GM12878 (cell line): ENCODE measurements at regions not wholly inside any gene's neighbourhood (a gene's known extent, or its start where the extent isn't known, plus 50 kb on each side); places are given as distances from the start of the nearest gene placed in this dataset.

Source experiments
- ATAC-seq: fragments of 200-7000 bp; cut with Tn5 transposase; 3 replicates; pipeline ENCODE4 v1.9.1; 2020; ENCODE audit warnings: mild to moderate bottlenecking, moderate library complexity
- BruUV-seq: library from RNA; stranded (reverse); fragments of 400-500 nt; replicated peaks from 2 replicates; lab custom pipeline; 2021; lab: Mats Ljungman, UMichigan
- CTCF ChIA-PET: fragments of 300-600 bp; sonication (Branson Sonifier 250); formaldehyde crosslinking; extraction: SDS; loops from one replicate; lab custom pipeline; 2021; ENCODE audit warnings: inconsistent platforms; lab: Yijun Ruan, JAX
- POLR2A ChIA-PET: fragments of 350-600 bp; formaldehyde crosslinking; extraction: SDS; loops from one replicate; lab custom pipeline; 2021; ENCODE audit warnings: inconsistent platforms; lab: Charles Lee
- RAD21 ChIA-PET: fragments of 300-600 bp; sonication (Branson Sonifier 250); formaldehyde crosslinking; loops from one replicate; lab custom pipeline; 2023; ENCODE audit warnings: antibody characterized with exemption; ENCODE audit not compliant: unreplicated experiment; lab: Charles Lee
- SMC1A ChIA-PET: fragments of 300-600 bp; sonication (Branson Sonifier 250); formaldehyde crosslinking; loops from one replicate; lab custom pipeline; 2023; ENCODE audit not compliant: unreplicated experiment, uncharacterized antibody; lab: Charles Lee
- DNase-seq: peaks from one replicate; pipeline ENCODE4 v3.0.0-alpha.2; 2011; ENCODE audit warnings: low read depth, low spot score
- FAIRE-seq: peaks from 3 replicates; lab custom pipeline; 2011; peaks lifted over from hg19 to GRCh38; lab: Jason Lieb, UNC
- H2AFZ ChIP-seq: 2 replicates; pipeline ENCODE4 v1.6.0; 2011; ENCODE audit warnings: low read depth, low read length, control low read depth; ENCODE audit not compliant: control insufficient read depth
- H3K27ac ChIP-seq: 2 replicates; pipeline ENCODE4 v1.5.1; 2011; ENCODE audit warnings: control low read depth; ENCODE audit not compliant: control insufficient read depth, insufficient read depth
- H3K27me3 ChIP-seq, 2 experiments: replicated peaks in 1 of 2; 2 replicates each; pipeline versions ENCODE4 v1.6.0 to v1.6.1; 2011; ENCODE audit warnings: low read length in 1 of 2; ENCODE audit not compliant: control insufficient read depth in 2 of 2, insufficient read depth in 2 of 2
- H3K36me3 ChIP-seq, 2 experiments: 2 replicates each; pipeline ENCODE4 v1.5.1; 2011; ENCODE audit warnings: low read length in 1 of 2; ENCODE audit not compliant: control insufficient read depth in 2 of 2, insufficient read depth in 2 of 2
- H3K4me1 ChIP-seq: 2 replicates; pipeline ENCODE4 v1.6.1; 2011; ENCODE audit warnings: mild to moderate bottlenecking, low read length, moderate library complexity, mixed read lengths; ENCODE audit not compliant: control insufficient read depth, insufficient read depth
- H3K4me2 ChIP-seq: 2 replicates; pipeline ENCODE4 v1.6.0; 2011; ENCODE audit warnings: control low read depth; ENCODE audit not compliant: control insufficient read depth, insufficient read depth
- H3K4me3 ChIP-seq: fragments of 200-600 bp; sonication (generic); 2 replicates; pipeline ENCODE4 v1.5.1; 2016
- H3K79me2 ChIP-seq: 2 replicates; pipeline ENCODE4 v1.6.0; 2011; ENCODE audit warnings: low read length; ENCODE audit not compliant: control insufficient read depth, insufficient read depth
- H3K9ac ChIP-seq: 2 replicates; pipeline ENCODE4 v1.8.0; 2011; ENCODE audit warnings: low read length, control low read depth, mixed read lengths; ENCODE audit not compliant: control insufficient read depth, insufficient read depth
- H3K9me3 ChIP-seq: replicated peaks from 3 replicates; pipeline ENCODE4 v1.5.1; 2011; ENCODE audit warnings: mild to moderate bottlenecking, low read length; ENCODE audit not compliant: control insufficient read depth, insufficient read depth
- H4K20me1 ChIP-seq: 2 replicates; pipeline ENCODE4 v1.6.0; 2011; ENCODE audit not compliant: control insufficient read depth, insufficient read depth
- CEBPB ChIP-seq, 2 experiments: fragments of 150-350 bp in 1 of 2; IDR thresholded peaks; 2 replicates each; pipeline ENCODE4 v1.6.1; 2012 to 2014; ENCODE audit warnings: low read depth in 2 of 2, low read length in 2 of 2, borderline replicate concordance in 1 of 2, inconsistent platforms in 1 of 2
- CHD2 ChIP-seq: IDR thresholded peaks from 2 replicates; pipeline ENCODE4 v1.6.1; 2011; ENCODE audit warnings: low read depth, low read length, improper control_type of control experiment, borderline replicate concordance
- MEF2B ChIP-seq: fragments of 450-650 bp; IDR thresholded peaks from 2 replicates; pipeline ENCODE4 v1.6.1; 2018; ENCODE audit warnings: mild to moderate bottlenecking, moderate library complexity; ENCODE audit not compliant: partially characterized antibody, poor library complexity, severe bottlenecking
- RBBP5 ChIP-seq: fragments of 200-600 bp; sonication (generic); conservative IDR thresholded peaks from 2 replicates; pipeline ENCODE4 v1.6.1; 2016
- SPI1 ChIP-seq: IDR thresholded peaks from 2 replicates; pipeline ENCODE4 v1.6.1; 2011; ENCODE audit warnings: low read depth, mild to moderate bottlenecking, low read length, moderate library complexity, borderline replicate concordance; ENCODE audit not compliant: insufficient read depth
- WGBS: methylation state at CpG from one replicate; pipeline ENCODE4 v1.1.6; 2016; ENCODE audit warnings: low lambda C conversion rate; ENCODE audit not compliant: insufficient replicate concordance, insufficient coverage; ENCODE audit errors: missing lambda C conversion rate; 5-methylcytosine and 5-hydroxymethylcytosine counted together
- in situ Hi-C: fragments of 300-500 bp; cut with MboI; formaldehyde crosslinking; loops from 9 replicates; pipeline ENCODE4 v1.14.3; 2018; ENCODE audit warnings: mixed read lengths
- intact Hi-C: fragments of 100-400 bp; cut with micrococcal nuclease; formaldehyde crosslinking; loops from one replicate; pipeline ENCODE4 v1.14.2; 2022; ENCODE audit not compliant: unreplicated experiment
- TF ChIP-seq, protein P1 (sequence below): fragments of 450-650 bp; IDR thresholded peaks from 2 replicates; pipeline ENCODE4 v1.6.1; 2014; ENCODE audit warnings: mild to moderate bottlenecking
- TF ChIP-seq, protein P2 (sequence below): fragments of 450-650 bp; formaldehyde crosslinking; IDR thresholded peaks from 2 replicates; pipeline ENCODE4 v1.4.0; 2022; ENCODE audit warnings: mild to moderate bottlenecking, moderate library complexity

DNA sequence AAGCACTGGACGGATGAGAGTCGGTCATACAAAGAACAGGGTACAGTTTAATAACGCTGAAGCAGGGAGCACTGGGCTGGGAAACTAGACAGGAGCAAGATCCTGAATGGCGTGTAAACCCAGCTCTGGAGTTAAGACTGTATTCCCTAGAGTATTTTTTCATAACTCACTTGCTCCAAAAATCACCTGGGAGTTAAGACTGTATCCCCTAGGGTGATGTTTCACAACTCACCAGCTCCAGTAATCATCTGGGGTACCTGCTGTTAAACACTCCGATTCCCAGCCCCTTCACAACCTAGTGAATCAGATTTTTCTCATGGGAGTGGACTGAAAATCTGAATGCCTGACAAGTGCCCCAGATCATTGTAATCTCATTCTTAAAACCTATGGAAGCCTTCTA, 123.2 kb downstream of the MAB21L3 start:
- H3K36me3 ChIP-seq = no peaks in the 10 kb centered on the region
- H3K4me3 ChIP-seq = no peak overlapping the region
- no peaks in the 10 kb centered on the region for H3K9me3 ChIP-seq
- intact Hi-C loops = loop anchor here (5.0 kb wide), 1 partner anchor 253 kb away; no protein-coding TSS in a partner anchor
- TF ChIP-seq, protein P1, sequence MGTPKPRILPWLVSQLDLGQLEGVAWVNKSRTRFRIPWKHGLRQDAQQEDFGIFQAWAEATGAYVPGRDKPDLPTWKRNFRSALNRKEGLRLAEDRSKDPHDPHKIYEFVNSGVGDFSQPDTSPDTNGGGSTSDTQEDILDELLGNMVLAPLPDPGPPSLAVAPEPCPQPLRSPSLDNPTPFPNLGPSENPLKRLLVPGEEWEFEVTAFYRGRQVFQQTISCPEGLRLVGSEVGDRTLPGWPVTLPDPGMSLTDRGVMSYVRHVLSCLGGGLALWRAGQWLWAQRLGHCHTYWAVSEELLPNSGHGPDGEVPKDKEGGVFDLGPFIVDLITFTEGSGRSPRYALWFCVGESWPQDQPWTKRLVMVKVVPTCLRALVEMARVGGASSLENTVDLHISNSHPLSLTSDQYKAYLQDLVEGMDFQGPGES = no peak
- TF ChIP-seq CHD2 (no peak), MEF2B (peak; percentile 58), SPI1 (no peak)
- in situ Hi-C loops = no loop called here
- ChIA-PET POLR2A (no interaction called here), RAD21 (interaction anchor here (0.7 to 1.6 kb wide), 3 partner anchors 142 to 267 kb away, joined by 3 to 4 read pairs (median 3); no protein-coding TSS in a partner anchor), SMC1A (interaction anchor here (0.9 to 2.4 kb wide), 3 partner anchors 9 to 252 kb away, joined by 3 to 20 read pairs (median 4); no protein-coding TSS in a partner anchor), CTCF (interaction anchor here (1.0 to 3.7 kb wide), 2 partner anchors 251 to 264 kb away, joined by 3 to 20 read pairs; no protein-coding TSS in a partner anchor)
- H3K4me2 ChIP-seq = no peak overlapping the region
- FAIRE-seq = no peak
- H3K27ac ChIP-seq = no peak overlapping the region
- no peak for ATAC-seq
- DNase-seq = no peak
- WGBS = 51% methylated on average over 5 of the region's 5 CpGs
- H3K4me1 ChIP-seq = no peaks in the 10 kb centered on the region
- no peaks in the 10 kb centered on the region for H3K27me3 ChIP-seq
- no peaks in the 10 kb centered on the region for H3K79me2 ChIP-seq
- no peak overlapping the region for H3K9ac ChIP-seq
- no TSS peak for BruUV-seq
- no peaks in the 10 kb centered on the region for H4K20me1 ChIP-seq
- H2AFZ ChIP-seq = no peak overlapping the region

DNA sequence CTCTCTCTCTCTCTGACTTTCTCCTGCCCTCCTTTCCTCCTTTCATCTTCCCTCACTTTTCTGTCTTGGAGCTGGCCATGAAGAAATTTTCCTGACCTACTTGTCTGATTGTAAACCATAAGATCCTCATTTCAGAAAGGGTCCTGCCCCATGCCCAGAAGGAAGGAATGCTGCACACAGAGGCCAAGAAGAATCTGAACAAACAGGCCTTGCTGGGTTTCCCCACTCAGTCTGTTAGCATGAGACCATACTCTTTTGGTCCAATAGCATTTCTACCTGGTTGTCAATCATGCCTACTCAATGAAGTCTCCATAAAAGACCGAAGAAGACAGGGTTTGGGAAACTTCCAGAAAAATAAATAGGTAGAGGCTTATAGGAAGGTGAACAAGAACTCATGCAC, 128.7 kb downstream of the MAB21L3 start:
- no peak for TF ChIP-seq RBBP5
- TF ChIP-seq, protein P2, sequence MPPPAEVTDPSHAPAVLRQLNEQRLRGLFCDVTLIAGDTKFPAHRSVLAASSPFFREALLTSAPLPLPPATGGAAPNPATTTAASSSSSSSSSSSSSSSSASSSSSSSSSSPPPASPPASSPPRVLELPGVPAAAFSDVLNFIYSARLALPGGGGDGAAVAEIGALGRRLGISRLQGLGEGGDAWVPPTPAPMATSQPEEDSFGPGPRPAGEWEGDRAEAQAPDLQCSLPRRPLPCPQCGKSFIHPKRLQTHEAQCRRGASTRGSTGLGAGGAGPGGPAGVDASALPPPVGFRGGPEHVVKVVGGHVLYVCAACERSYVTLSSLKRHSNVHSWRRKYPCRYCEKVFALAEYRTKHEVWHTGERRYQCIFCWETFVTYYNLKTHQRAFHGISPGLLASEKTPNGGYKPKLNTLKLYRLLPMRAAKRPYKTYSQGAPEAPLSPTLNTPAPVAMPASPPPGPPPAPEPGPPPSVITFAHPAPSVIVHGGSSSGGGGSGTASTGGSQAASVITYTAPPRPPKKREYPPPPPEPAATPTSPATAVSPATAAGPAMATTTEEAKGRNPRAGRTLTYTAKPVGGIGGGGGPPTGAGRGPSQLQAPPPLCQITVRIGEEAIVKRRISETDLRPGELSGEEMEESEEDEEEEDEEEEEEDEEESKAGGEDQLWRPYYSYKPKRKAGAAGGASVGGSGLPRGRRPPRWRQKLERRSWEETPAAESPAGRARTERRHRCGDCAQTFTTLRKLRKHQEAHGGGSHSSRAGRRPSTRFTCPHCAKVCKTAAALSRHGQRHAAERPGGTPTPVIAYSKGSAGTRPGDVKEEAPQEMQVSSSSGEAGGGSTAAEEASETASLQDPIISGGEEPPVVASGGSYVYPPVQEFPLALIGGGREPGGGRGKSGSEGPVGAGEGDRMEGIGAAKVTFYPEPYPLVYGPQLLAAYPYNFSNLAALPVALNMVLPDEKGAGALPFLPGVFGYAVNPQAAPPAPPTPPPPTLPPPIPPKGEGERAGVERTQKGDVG (CRISPR knock-in tag) = no peak
- TF ChIP-seq CEBPB (IDR thresholded peaks at IDR 0.05; ENCODE audit: borderline replicate concordance in 1 of 2, low read depth in 2 of 2, low read length in 2 of 2) = no peak
- H4K20me1 ChIP-seq = no peaks in the 10 kb centered on the region
- ChIA-PET RAD21 (interaction anchor here (0.6 kb wide), 1 partner anchor 133 kb away, joined by 3 read pairs; no protein-coding TSS in a partner anchor), CTCF (interaction anchor here (0.5 to 1.0 kb wide), 2 partner anchors 13 to 30 kb away, joined by 3 read pairs; no protein-coding TSS in a partner anchor), SMC1A (interaction anchor here (1.1 kb wide), 1 partner anchor 101 kb away, joined by 3 read pairs; no protein-coding TSS in a partner anchor), POLR2A (no interaction called here)
- in situ Hi-C loops = no loop called here
- no peak for FAIRE-seq
- H3K9ac ChIP-seq = no peak overlapping the region
- no peaks in the 10 kb centered on the region for H3K9me3 ChIP-seq
- H3K79me2 ChIP-seq = no peaks in the 10 kb centered on the region
- no peaks in the 10 kb centered on the region for H3K36me3 ChIP-seq
- no peaks in the 10 kb centered on the region for H3K4me1 ChIP-seq
- H3K27me3 ChIP-seq = no peaks in the 10 kb centered on the region
- no peak for DNase-seq
- BruUV-seq = no TSS peak
- no peak overlapping the region for H3K27ac ChIP-seq
- H3K4me3 ChIP-seq = no peak overlapping the region
- H3K4me2 ChIP-seq = no peak overlapping the region
- ATAC-seq = no peak
- intact Hi-C loops = no loop called here
- no peak overlapping the region for H2AFZ ChIP-seq
- 8% methylated on average over 1 of the region's 1 CpG for WGBS
